NT2/D1 (cell line): ENCODE measurements at regions not wholly inside any gene's neighbourhood (a gene's known extent, or its start where the extent isn't known, plus 50 kb on each side); places are given as distances from the start of the nearest gene placed in this dataset.
"Not testable (repeated sequence)": the region's sequence is repeated elsewhere in the genome, so short reads cannot be mapped to it uniquely, and the experiment has no call there.

ENCODE experiments used
- SUZ12 ChIP-seq: IDR thresholded peaks from 2 replicates; pipeline ENCODE4 v1.6.1; 2011; ENCODE audit not compliant: insufficient read length, insufficient read depth; ENCODE audit errors: extremely low read depth
- ZNF274 ChIP-seq: IDR thresholded peaks from 2 replicates; pipeline ENCODE4 v1.6.1; 2011; ENCODE audit warnings: mild to moderate bottlenecking, low read depth, low read length

GRCh38 chr6:78260427-78260826 is 606.9 kb upstream of the IRAK1BP1 start:
- TF ChIP-seq ZNF274, SUZ12: not testable (repeated sequence)
